ENCODE measurements at regions not wholly inside any gene's neighbourhood (a gene's known extent, or its start where the extent isn't known, plus 50 kb on each side); places are given as distances from the start of the nearest gene placed in this dataset.

DNA sequence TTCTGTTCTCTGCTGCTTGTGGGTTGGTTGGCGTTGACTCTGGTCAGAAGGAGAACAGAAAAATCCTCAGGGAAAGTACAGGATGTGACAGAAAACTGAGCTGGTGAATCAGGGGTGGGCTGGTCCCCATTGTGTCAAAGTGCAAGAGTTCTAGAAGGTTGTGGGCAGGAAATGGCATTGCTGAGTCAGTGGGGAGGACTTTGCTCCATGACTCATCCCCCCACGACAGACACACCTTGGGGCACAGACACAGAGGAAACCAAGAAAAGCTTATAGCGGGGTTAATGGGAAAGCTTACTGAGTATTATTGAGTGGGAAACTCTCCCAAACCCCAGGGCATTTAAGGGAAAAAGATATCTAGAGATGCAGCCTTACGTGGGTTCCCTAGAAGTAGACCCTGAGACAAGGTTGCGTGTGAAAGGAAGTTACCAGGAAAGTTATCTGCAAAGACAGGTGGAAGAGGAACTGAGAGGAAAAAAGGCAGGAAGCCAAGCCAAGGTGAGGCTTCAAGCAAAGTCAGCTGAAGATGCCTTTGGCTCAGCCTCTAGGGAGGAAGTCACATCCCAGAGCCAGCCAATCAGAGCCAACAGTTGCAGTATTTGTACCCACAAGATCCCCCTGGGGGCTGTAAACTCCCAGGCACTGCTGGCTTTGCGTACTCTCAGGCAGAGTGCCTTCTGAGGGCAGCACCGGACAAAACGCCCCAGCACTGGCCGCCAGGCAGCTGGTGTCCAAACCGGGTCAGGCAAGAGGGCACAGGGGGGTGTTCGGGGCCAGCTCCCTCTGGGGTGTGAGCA lies 86.4 kb downstream of the FOXL1 start:
- H3K27me3 ChIP-seq (ENCODE audit: control insufficient read depth, insufficient read depth, low read length) = no peaks in the 10 kb centered on the region
- no peaks in the 10 kb centered on the region for H3K36me3 ChIP-seq (ENCODE audit: control insufficient read depth, insufficient read depth, low read length)
- TF ChIP-seq, protein P1, sequence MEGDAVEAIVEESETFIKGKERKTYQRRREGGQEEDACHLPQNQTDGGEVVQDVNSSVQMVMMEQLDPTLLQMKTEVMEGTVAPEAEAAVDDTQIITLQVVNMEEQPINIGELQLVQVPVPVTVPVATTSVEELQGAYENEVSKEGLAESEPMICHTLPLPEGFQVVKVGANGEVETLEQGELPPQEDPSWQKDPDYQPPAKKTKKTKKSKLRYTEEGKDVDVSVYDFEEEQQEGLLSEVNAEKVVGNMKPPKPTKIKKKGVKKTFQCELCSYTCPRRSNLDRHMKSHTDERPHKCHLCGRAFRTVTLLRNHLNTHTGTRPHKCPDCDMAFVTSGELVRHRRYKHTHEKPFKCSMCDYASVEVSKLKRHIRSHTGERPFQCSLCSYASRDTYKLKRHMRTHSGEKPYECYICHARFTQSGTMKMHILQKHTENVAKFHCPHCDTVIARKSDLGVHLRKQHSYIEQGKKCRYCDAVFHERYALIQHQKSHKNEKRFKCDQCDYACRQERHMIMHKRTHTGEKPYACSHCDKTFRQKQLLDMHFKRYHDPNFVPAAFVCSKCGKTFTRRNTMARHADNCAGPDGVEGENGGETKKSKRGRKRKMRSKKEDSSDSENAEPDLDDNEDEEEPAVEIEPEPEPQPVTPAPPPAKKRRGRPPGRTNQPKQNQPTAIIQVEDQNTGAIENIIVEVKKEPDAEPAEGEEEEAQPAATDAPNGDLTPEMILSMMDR (IDR thresholded peaks at IDR 0.05; ENCODE audit: insufficient read depth, low read length, severe bottlenecking) = no peak
- peak; percentile 73 for FAIRE-seq
- peak; percentile 97 for DNase-seq (ENCODE audit: low read depth)
- H3K4me3 ChIP-seq (ENCODE audit: low read depth, low read length) = no peak overlapping the region

DNA sequence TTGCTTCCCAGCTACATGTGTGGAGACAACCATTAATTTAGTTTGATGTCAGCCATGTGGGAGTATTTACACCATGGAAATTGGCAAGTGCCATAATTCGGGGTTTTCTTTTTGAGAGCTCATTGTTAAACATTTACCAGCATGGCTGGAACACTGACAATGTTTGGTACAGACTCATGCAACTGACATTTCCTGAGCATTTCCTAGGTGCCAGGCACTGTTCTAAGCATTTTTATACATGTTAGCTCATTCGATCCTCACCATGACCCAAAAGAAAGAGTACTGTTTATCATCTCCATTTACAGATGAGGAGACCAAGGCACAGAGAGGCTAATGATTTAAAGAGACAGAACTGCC lies 86.9 kb downstream of the FOXL1 start:
- Histone ChIP-seq H3K36me3 (ENCODE audit: control insufficient read depth, insufficient read depth, low read length) (no peaks in the 10 kb centered on the region), H3K4me3 (ENCODE audit: low read depth, low read length) (no peak overlapping the region), H3K27me3 (ENCODE audit: control insufficient read depth, insufficient read depth, low read length) (no peaks in the 10 kb centered on the region)
- peak; percentile 75 for DNase-seq (ENCODE audit: low read depth)
- FAIRE-seq = no peak
- TF ChIP-seq, protein P1 (IDR thresholded peaks at IDR 0.05; ENCODE audit: insufficient read depth, low read length, severe bottlenecking) = no peak

DNA sequence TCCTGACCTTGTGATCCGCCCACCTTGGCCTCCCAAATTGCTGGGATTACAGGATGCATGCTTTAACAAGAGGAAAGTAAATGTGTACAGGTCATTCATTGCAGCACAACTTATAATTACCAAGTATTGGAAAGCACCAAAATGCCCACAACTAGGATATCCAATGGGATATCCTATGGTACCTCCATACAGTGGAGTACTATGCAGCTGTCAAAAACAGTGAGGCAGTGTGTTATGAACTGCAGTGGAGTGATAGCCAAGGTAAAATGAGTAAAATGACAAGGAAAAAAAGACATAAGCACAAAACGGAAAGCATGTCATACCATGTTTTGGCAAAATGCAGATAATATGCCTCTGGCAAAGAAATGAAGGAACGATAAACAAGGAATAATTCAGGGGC lies 87.6 kb downstream of the FOXL1 start:
- no peaks in the 10 kb centered on the region for H3K36me3 ChIP-seq (ENCODE audit: control insufficient read depth, insufficient read depth, low read length)
- FAIRE-seq = no peak
- no peak for DNase-seq (ENCODE audit: low read depth)
- H3K27me3 ChIP-seq (ENCODE audit: control insufficient read depth, insufficient read depth, low read length) = no peaks in the 10 kb centered on the region
- TF ChIP-seq, protein P1 (IDR thresholded peaks at IDR 0.05; ENCODE audit: insufficient read depth, low read length, severe bottlenecking) = no peak
- H3K4me3 ChIP-seq (ENCODE audit: low read depth, low read length) = no peak overlapping the region

DNA sequence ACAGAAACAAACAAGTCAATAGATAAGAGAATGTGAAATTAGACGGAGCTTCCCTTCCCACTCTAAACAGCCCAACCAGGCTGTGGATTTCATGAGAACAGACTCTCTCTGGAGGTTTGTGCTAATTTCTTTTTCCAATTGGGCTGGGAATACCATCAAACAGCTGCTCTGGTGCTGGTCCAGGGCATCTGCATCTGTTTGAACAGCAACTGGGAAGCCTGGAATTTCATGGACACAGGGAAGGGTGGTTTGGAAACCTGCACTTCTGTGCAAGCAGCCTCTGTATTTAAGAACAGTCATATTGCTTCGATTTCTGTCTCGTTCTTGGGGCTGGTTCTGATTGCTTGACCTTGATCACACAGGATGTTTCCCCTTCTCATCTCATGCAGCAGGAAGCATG lies 88.7 kb downstream of the FOXL1 start:
- no peak overlapping the region for H3K4me3 ChIP-seq (ENCODE audit: low read depth, low read length)
- H3K36me3 ChIP-seq (ENCODE audit: control insufficient read depth, insufficient read depth, low read length) = no peaks in the 10 kb centered on the region
- no peaks in the 10 kb centered on the region for H3K27me3 ChIP-seq (ENCODE audit: control insufficient read depth, insufficient read depth, low read length)
- DNase-seq (ENCODE audit: low read depth) (no peak), FAIRE-seq (no peak)
- TF ChIP-seq, protein P1 (IDR thresholded peaks at IDR 0.05; ENCODE audit: insufficient read depth, low read length, severe bottlenecking) = no peak

DNA sequence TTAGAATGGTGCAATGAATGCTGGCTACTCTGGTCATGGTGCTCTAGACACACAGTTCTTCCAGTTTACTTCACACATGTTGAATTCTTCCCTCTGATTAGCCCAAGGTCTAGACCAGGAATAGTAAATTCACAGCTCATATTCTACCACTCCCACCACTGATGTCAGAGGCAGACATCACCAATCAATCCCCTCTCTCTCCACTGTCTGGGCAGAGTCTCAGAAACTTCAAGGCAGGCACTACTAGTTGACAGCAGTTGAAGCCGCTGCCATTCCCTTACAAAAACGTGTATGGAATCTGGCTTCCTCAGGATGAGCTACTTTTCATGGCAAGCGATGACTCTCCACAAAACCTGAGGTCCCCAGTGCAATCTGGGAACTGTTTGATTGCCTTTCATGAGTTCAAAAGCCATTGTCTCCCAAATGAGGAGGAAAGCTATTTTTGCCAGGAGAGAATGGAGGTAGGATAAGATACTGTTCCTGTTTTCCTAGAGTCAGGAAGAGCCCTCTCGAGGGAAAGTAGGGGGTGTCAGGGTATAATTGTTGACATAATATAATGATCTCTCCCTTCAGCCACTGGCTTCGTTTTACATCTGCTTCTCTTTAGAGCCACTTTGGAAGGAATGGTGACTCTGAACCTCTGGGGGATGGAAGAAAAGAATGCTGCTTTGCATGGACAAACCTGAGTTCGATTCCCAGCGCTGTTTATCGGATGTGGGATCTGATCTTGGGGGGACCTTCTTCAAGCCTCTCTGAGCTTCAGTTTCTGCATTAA lies 90.0 kb downstream of the FOXL1 start:
- peak; percentile 28 for DNase-seq (ENCODE audit: low read depth)

More for the DNA sequence above, 90.0 kb downstream of the FOXL1 start:
- no peaks in the 10 kb centered on the region for H3K27me3 ChIP-seq (ENCODE audit: control insufficient read depth, insufficient read depth, low read length)
- H3K36me3 ChIP-seq (ENCODE audit: control insufficient read depth, insufficient read depth, low read length) = no peaks in the 10 kb centered on the region
- no peak overlapping the region for H3K4me3 ChIP-seq (ENCODE audit: low read depth, low read length)
- TF ChIP-seq, protein P1 (IDR thresholded peaks at IDR 0.05; ENCODE audit: insufficient read depth, low read length, severe bottlenecking) = no peak
- FAIRE-seq = no peak

All from bronchial epithelial cell (primary cell).